ENCODE measurements at regions not wholly inside any gene's neighbourhood (a gene's known extent, or its start where the extent isn't known, plus 50 kb on each side); places are given as distances from the start of the nearest gene placed in this dataset.

DNA sequence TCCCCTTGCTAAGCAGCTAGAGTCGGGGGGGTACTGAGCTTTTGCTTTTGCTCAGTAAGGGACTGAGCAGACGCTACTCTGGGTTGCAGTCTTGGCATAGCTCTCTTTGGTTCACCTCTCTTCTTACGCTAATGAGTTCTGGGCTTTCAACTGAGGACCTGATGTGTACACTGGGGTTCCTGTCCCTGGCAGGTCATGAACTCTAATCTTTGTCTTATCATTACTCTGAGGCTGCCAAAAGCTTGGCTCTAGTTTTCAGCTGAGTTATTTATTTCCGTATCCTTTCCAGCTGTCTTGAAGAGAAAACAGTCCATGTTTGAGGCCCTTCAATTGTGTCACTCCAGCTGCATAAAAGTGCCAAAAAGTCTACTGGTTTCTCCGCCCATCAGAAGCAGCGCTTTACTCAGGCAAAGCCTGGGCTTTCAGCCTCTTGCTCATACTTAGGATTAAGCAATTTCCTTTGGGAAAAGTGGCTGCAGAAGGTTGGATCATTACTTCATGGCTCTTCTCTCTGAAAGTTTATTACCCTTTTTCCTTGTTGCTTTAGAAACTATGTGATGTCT is 121.0 kb upstream of the STOX2 start:
- intact Hi-C loops (cut with DNase I), result no loop called here
- Histone ChIP-seq H3K27ac (ENCODE audit: low read depth in 2 of 2, low read length in 2 of 2) (no peak overlapping the region), H3K9ac (ENCODE audit: low read length in 3 of 3) (no peak overlapping the region), H3K36me3 (ENCODE audit: control insufficient read depth in 2 of 3, insufficient read depth in 3 of 3, low read length in 3 of 3) (no peaks in the 10 kb centered on the region), H3K27me3 (ENCODE audit: control insufficient read depth, insufficient read depth, low read length) (no peaks in the 10 kb centered on the region), H3K9me3 (ENCODE audit: control insufficient read depth in 2 of 3, insufficient read depth in 1 of 3, low read length in 3 of 3) (no peaks in the 10 kb centered on the region), H3K4me1 (ENCODE audit: control insufficient read depth in 2 of 3, insufficient read depth in 2 of 3, low read depth in 1 of 3, low read length in 3 of 3) (peaks cover 0 to 4% (median 3%) of the 10 kb centered on the region in 3 donors), H3K4me3 (ENCODE audit: low read length in 3 of 3) (no peak overlapping the region)
- peak in 3 of 5 donors; percentile 21 to 64 (median 51) for DNase-seq
- no peak for TF ChIP-seq CTCF (IDR thresholded peaks at IDR 0.05; ENCODE audit: borderline replicate concordance, extremely low read depth, insufficient read depth)
- FAIRE-seq, result no peak

- no peak for TF ChIP-seq CTCF (IDR thresholded peaks at IDR 0.05; ENCODE audit: borderline replicate concordance, extremely low read depth, insufficient read depth)
- no peaks in the 10 kb centered on the region for H3K36me3 ChIP-seq (ENCODE audit: control insufficient read depth in 2 of 3, insufficient read depth in 3 of 3, low read length in 3 of 3)
- H3K9me3 ChIP-seq (ENCODE audit: control insufficient read depth in 2 of 3, insufficient read depth in 1 of 3, low read length in 3 of 3), result peaks cover 0 to 6% (median 0%) of the 10 kb centered on the region in 3 donors
- no peak overlapping the region for H3K9ac ChIP-seq (ENCODE audit: low read length in 3 of 3)
- no peak for DNase-seq
- H3K27me3 ChIP-seq (ENCODE audit: control insufficient read depth, insufficient read depth, low read length), result no peaks in the 10 kb centered on the region
- no peak overlapping the region for H3K27ac ChIP-seq (ENCODE audit: low read depth in 2 of 2, low read length in 2 of 2)
- H3K4me1 ChIP-seq (ENCODE audit: control insufficient read depth in 2 of 3, insufficient read depth in 2 of 3, low read depth in 1 of 3, low read length in 3 of 3), result peaks cover 0 to 4% (median 3%) of the 10 kb centered on the region in 3 donors
- H3K4me3 ChIP-seq (ENCODE audit: low read length in 3 of 3), result no peak overlapping the region
- FAIRE-seq, result no peak
- intact Hi-C loops (cut with DNase I), result no loop called here
These were observed 116.7 kb upstream of the STOX2 start for GRCh38 chr4:183788308-183788905.

- no peak overlapping the region for H3K4me3 ChIP-seq (ENCODE audit: low read length in 3 of 3)
- peaks cover 0 to 3% (median 0%) of the 10 kb centered on the region in 3 donors for H3K4me1 ChIP-seq (ENCODE audit: control insufficient read depth in 2 of 3, insufficient read depth in 2 of 3, low read depth in 1 of 3, low read length in 3 of 3)
- H3K9ac ChIP-seq (ENCODE audit: low read length in 3 of 3), result no peak overlapping the region
- H3K27me3 ChIP-seq (ENCODE audit: control insufficient read depth, insufficient read depth, low read length), result no peaks in the 10 kb centered on the region
- no peaks in the 10 kb centered on the region for H3K36me3 ChIP-seq (ENCODE audit: control insufficient read depth in 2 of 3, insufficient read depth in 3 of 3, low read length in 3 of 3)
- FAIRE-seq, result no peak
- no peak for DNase-seq
- H3K9me3 ChIP-seq (ENCODE audit: control insufficient read depth in 2 of 3, insufficient read depth in 1 of 3, low read length in 3 of 3), result peaks cover 0 to 11% (median 0%) of the 10 kb centered on the region in 3 donors
- no peak for TF ChIP-seq CTCF (IDR thresholded peaks at IDR 0.05; ENCODE audit: borderline replicate concordance, extremely low read depth, insufficient read depth)
- intact Hi-C loops (cut with DNase I), result no loop called here
- no peak overlapping the region for H3K27ac ChIP-seq (ENCODE audit: low read depth in 2 of 2, low read length in 2 of 2)
These were observed 115.5 kb upstream of the STOX2 start for GRCh38 chr4:183789657-183790056.

Data from kidney (tissue), 13 donors.